Panc1 (cell line): ENCODE measurements at regions not wholly inside any gene's neighbourhood (a gene's known extent, or its start where the extent isn't known, plus 50 kb on each side); places are given as distances from the start of the nearest gene placed in this dataset.

Experiments
- ATAC-seq: fragments of 200-7000 bp; cut with Tn5 transposase; 2 replicates; pipeline ENCODE4 v1.9.1; 2020; ENCODE audit warnings: mild to moderate bottlenecking, moderate library complexity
- BruUV-seq: library from RNA; stranded (reverse); fragments of 400-500 nt; replicated peaks from 2 replicates; lab custom pipeline; 2021; lab: Mats Ljungman, UMichigan
- CTCF ChIA-PET: fragments of 300-600 bp; sonication (Branson Sonifier 250); formaldehyde crosslinking; loops from one replicate; lab custom pipeline; 2022; ENCODE audit warnings: antibody characterized with exemption; lab: Charles Lee
- POLR2A ChIA-PET: fragments of 300-600 bp; sonication (Branson Sonifier 250); formaldehyde crosslinking; loops from one replicate; lab custom pipeline; 2022; ENCODE audit warnings: antibody characterized with exemption; lab: Charles Lee
- DNase-seq: peaks from one replicate; pipeline ENCODE4 v3.0.0-alpha.2; 2010; ENCODE audit warnings: low read depth, low spot score
- H3K27ac ChIP-seq: 2 replicates; pipeline ENCODE4 v1.5.1; 2011; ENCODE audit warnings: mild to moderate bottlenecking, low read length, inconsistent platforms
- H3K27me3 ChIP-seq: fragments of 200-500 bp; sonication (Bioruptor generic); 2 replicates; pipeline ENCODE4 v1.6.0; 2014; ENCODE audit warnings: low read length, inconsistent platforms; ENCODE audit not compliant: control insufficient read depth, insufficient read depth
- H3K36me3 ChIP-seq: fragments of 200-500 bp; sonication (Bioruptor generic); 2 replicates; pipeline ENCODE4 v1.5.1; 2014; ENCODE audit warnings: inconsistent platforms, mild to moderate bottlenecking, low read length, moderate library complexity; ENCODE audit not compliant: control insufficient read depth, insufficient read depth
- H3K4me1 ChIP-seq: 2 replicates; pipeline ENCODE4 v1.5.1; 2011; ENCODE audit warnings: inconsistent platforms, mild to moderate bottlenecking, low read length, moderate library complexity; ENCODE audit not compliant: control insufficient read depth, insufficient read depth
- H3K4me3 ChIP-seq, 2 experiments: 2 replicates each; pipeline ENCODE4 v1.5.1; 2011 to 2012; ENCODE audit warnings: low read depth in 2 of 2, low read length in 2 of 2, mild to moderate bottlenecking in 2 of 2, inconsistent platforms in 1 of 2, moderate library complexity in 1 of 2
- H3K9me3 ChIP-seq: fragments of 200-500 bp; sonication (Bioruptor generic); 2 replicates; pipeline ENCODE4 v1.5.1; 2014; ENCODE audit warnings: low read depth, mild to moderate bottlenecking, inconsistent platforms, low read length, moderate library complexity; ENCODE audit not compliant: control insufficient read depth, insufficient read depth
- POLR2AphosphoS5 ChIP-seq: IDR thresholded peaks from 2 replicates; pipeline ENCODE4 v1.6.1; 2012; ENCODE audit warnings: mild to moderate bottlenecking, low read depth, low read length, moderate library complexity
- SIN3A ChIP-seq: IDR thresholded peaks from 2 replicates; pipeline ENCODE4 v1.6.1; 2012; ENCODE audit warnings: low read depth, mild to moderate bottlenecking, low read length, moderate library complexity, borderline replicate concordance; ENCODE audit not compliant: insufficient read depth
- TCF7L2 ChIP-seq: IDR thresholded peaks from 2 replicates; pipeline ENCODE4 v1.6.1; 2011; ENCODE audit warnings: mild to moderate bottlenecking, low read depth, low read length, inconsistent platforms
- in situ Hi-C: cut with HindIII; loops from 2 replicates; pipeline ENCODE4 v1.10.0; 2016; ENCODE audit warnings: low sequenced_read_pairs, low pct_unique_long_range_greater_than_20kb
- intact Hi-C: fragments of 100-400 bp; cut with micrococcal nuclease; formaldehyde crosslinking; loops from one replicate; pipeline ENCODE4 v1.10.0; 2022; ENCODE audit not compliant: unreplicated experiment
- TF ChIP-seq, protein P1 (sequence below), 2 experiments: IDR thresholded peaks; 2 replicates each; pipeline ENCODE4 v1.6.1; 2011 to 2012; ENCODE audit warnings: low read depth in 2 of 2, control low read depth in 1 of 2, low read length in 1 of 2, mild to moderate bottlenecking in 1 of 2, moderate library complexity in 1 of 2; ENCODE audit not compliant: insufficient read depth in 1 of 2
- TF ChIP-seq, protein P2 (sequence below): fragments of 450-650 bp; IDR thresholded peaks from 2 replicates; pipeline ENCODE4 v1.5.1; 2017; ENCODE audit warnings: mild to moderate bottlenecking

DNA sequence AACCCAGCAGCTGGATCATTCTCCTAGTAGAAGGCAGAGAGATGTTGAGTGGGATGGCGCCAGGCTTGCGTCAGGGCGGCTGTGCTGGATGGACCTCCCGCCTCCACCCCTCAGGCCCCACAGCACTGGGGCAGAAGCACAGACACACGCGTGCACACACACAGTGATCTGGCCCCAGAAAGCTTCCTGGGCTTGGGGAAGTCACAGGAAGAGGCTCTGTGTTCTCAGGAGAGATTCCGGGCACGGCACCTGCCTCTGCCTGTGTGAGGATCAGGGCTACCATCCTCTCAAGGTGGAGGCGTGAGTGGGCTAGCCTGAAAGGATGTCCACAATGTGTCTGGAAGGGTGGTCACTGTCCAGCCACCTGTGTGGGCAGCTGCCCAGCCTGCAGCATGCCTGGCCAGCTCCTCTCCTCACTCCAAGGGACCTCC lies 229.8 kb upstream of the HS6ST1 start:
- H3K36me3 ChIP-seq: no peaks in the 10 kb centered on the region
- BruUV-seq: no TSS peak
- ChIA-PET CTCF (no interaction called here), POLR2A (no interaction called here)
- intact Hi-C loops: no loop called here
- no peaks in the 10 kb centered on the region for H3K4me1 ChIP-seq
- no peaks in the 10 kb centered on the region for H3K27me3 ChIP-seq
- ATAC-seq (no peak), DNase-seq (no peak)
- no peaks in the 10 kb centered on the region for H3K9me3 ChIP-seq
- TF ChIP-seq, protein P1, sequence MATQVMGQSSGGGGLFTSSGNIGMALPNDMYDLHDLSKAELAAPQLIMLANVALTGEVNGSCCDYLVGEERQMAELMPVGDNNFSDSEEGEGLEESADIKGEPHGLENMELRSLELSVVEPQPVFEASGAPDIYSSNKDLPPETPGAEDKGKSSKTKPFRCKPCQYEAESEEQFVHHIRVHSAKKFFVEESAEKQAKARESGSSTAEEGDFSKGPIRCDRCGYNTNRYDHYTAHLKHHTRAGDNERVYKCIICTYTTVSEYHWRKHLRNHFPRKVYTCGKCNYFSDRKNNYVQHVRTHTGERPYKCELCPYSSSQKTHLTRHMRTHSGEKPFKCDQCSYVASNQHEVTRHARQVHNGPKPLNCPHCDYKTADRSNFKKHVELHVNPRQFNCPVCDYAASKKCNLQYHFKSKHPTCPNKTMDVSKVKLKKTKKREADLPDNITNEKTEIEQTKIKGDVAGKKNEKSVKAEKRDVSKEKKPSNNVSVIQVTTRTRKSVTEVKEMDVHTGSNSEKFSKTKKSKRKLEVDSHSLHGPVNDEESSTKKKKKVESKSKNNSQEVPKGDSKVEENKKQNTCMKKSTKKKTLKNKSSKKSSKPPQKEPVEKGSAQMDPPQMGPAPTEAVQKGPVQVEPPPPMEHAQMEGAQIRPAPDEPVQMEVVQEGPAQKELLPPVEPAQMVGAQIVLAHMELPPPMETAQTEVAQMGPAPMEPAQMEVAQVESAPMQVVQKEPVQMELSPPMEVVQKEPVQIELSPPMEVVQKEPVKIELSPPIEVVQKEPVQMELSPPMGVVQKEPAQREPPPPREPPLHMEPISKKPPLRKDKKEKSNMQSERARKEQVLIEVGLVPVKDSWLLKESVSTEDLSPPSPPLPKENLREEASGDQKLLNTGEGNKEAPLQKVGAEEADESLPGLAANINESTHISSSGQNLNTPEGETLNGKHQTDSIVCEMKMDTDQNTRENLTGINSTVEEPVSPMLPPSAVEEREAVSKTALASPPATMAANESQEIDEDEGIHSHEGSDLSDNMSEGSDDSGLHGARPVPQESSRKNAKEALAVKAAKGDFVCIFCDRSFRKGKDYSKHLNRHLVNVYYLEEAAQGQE (IDR thresholded peaks at IDR 0.05; ENCODE audit: insufficient read depth in 1 of 2, low read depth in 2 of 2, low read length in 1 of 2): no peak
- TF ChIP-seq POLR2AphosphoS5: no peak
- no peak for TF ChIP-seq TCF7L2
- TF ChIP-seq, protein P2, sequence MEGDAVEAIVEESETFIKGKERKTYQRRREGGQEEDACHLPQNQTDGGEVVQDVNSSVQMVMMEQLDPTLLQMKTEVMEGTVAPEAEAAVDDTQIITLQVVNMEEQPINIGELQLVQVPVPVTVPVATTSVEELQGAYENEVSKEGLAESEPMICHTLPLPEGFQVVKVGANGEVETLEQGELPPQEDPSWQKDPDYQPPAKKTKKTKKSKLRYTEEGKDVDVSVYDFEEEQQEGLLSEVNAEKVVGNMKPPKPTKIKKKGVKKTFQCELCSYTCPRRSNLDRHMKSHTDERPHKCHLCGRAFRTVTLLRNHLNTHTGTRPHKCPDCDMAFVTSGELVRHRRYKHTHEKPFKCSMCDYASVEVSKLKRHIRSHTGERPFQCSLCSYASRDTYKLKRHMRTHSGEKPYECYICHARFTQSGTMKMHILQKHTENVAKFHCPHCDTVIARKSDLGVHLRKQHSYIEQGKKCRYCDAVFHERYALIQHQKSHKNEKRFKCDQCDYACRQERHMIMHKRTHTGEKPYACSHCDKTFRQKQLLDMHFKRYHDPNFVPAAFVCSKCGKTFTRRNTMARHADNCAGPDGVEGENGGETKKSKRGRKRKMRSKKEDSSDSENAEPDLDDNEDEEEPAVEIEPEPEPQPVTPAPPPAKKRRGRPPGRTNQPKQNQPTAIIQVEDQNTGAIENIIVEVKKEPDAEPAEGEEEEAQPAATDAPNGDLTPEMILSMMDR: no peak
- TF ChIP-seq SIN3A: no peak
- in situ Hi-C loops: no loop called here
- H3K27ac ChIP-seq: no peak overlapping the region
- no peak overlapping the region for H3K4me3 ChIP-seq

DNA sequence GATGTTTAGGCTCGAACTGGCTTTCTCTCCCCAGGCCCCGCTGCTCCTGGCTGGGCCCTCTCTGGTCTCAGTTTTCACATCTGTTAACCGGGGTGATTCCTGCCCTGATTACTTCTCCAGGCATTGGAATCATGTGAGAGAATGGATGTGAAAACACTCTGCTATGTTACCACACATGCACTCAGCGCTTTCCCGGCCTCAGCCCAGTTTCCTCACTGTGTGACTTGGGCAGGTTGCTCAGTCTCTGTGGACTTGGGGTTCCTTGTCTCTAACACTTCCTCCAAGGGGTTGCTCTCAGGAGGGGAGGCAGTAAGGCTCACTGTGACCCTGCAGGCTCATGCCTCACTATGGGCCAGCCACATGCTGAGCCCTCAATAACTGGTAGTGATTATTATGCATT lies 230.4 kb upstream of the HS6ST1 start:
- CTCF ChIA-PET: no interaction called here
- Histone ChIP-seq H3K4me3 (no peak overlapping the region), H3K27me3 (no peaks in the 10 kb centered on the region), H3K27ac (no peak overlapping the region), H3K36me3 (no peaks in the 10 kb centered on the region), H3K9me3 (no peaks in the 10 kb centered on the region), H3K4me1 (no peaks in the 10 kb centered on the region)
- DNase-seq (no peak), ATAC-seq (no peak)
- POLR2A ChIA-PET: no interaction called here
- intact Hi-C loops (no loop called here), in situ Hi-C loops (no loop called here)
- TF ChIP-seq TCF7L2: no peak
- no peak for TF ChIP-seq POLR2AphosphoS5
- TF ChIP-seq SIN3A: no peak
- TF ChIP-seq, protein P2: no peak
- TF ChIP-seq, protein P1 (IDR thresholded peaks at IDR 0.05; ENCODE audit: insufficient read depth in 1 of 2, low read depth in 2 of 2, low read length in 1 of 2): no peak
- BruUV-seq: no TSS peak
